Immature natural killer cell (primary cell): ENCODE measurements at regions not wholly inside any gene's neighbourhood (a gene's known extent, or its start where the extent isn't known, plus 50 kb on each side); places are given as distances from the start of the nearest gene placed in this dataset.

Experiments
- DNase-seq, 3 donors: peaks; one replicate each; pipeline ENCODE4 v3.0.0; 2022; ENCODE audit warnings: mixed read lengths in 1 of 3
- H3K27ac Mint-ChIP-seq, 6 donors: one replicate each; pipeline ENCODE4 v1.8.0; 2020; ENCODE audit warnings: mixed read lengths in 6 of 6, mild to moderate bottlenecking in 5 of 6, inconsistent platforms in 4 of 6, moderate library complexity in 3 of 6
- H3K27me3 Mint-ChIP-seq, 3 donors: one replicate each; pipeline ENCODE4 v1.8.0; 2020 to 2021; ENCODE audit warnings: low read depth in 3 of 3, mild to moderate bottlenecking in 3 of 3, mixed read lengths in 3 of 3, moderate library complexity in 3 of 3, inconsistent platforms in 1 of 3
- H3K36me3 Mint-ChIP-seq, 3 donors: one replicate each; pipeline ENCODE4 v1.8.0; 2020; ENCODE audit warnings: mixed read lengths in 3 of 3, inconsistent platforms in 2 of 3, mild to moderate bottlenecking in 2 of 3
- H3K4me1 Mint-ChIP-seq, 2 donors: one replicate each; pipeline ENCODE4 v1.8.0; 2020; ENCODE audit warnings: inconsistent platforms in 2 of 2, mild to moderate bottlenecking in 2 of 2, mixed read lengths in 2 of 2, moderate library complexity in 1 of 2
- H3K4me3 Mint-ChIP-seq, 5 donors: one replicate each; pipeline ENCODE4 v1.8.0; 2020; ENCODE audit warnings: mild to moderate bottlenecking in 5 of 5, mixed read lengths in 5 of 5, inconsistent platforms in 3 of 5, moderate library complexity in 3 of 5
- H3K9me3 Mint-ChIP-seq, 6 donors: one replicate each; pipeline ENCODE4 v1.8.0; 2020; ENCODE audit warnings: mild to moderate bottlenecking in 6 of 6, mixed read lengths in 6 of 6, inconsistent platforms in 4 of 6, moderate library complexity in 3 of 6

DNA sequence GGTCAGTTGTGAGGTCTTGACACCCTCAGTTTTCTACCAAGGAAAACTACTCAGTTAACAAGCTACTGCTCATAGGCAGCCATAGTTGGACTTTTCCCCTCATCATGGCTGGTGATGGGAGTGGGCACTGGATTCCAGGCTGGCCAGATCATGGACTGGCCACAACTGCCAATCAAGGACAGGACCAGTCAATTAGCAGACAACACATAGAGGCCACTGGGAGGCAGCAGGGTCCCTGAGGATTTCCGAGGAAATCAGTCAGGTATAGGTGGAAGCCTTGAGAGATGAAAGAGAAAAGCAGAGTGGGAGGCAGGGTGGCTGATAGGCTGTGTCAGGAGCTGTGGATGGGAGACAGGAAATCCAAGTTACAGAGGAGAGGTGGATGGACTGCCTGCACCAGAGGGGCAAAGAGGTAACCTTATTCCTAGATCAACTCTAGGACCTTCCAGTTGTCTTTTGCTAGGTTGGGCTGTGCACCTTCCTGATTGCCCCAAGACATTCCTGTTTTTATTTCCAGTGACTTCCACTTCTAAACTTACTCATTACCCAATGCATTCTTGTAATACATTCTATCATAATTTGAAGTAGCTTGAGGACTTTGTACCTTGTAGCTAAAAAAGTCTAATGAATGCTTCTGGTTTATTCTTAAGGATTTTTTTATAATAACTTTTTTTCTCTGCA, 361.8 kb downstream of the KCNRG start:
- H3K4me1 Mint-ChIP-seq: peaks cover 0 to 6% of the 10 kb centered on the region in 2 donors
- H3K4me3 Mint-ChIP-seq: no peak overlapping the region
- H3K36me3 Mint-ChIP-seq: peaks cover 3 to 15% (median 7%) of the 10 kb centered on the region in 3 donors
- H3K27me3 Mint-ChIP-seq: peaks cover 2 to 5% (median 4%) of the 10 kb centered on the region in 3 donors
- H3K9me3 Mint-ChIP-seq: peaks cover 6 to 19% (median 12%) of the 10 kb centered on the region in 6 donors
- no peak overlapping the region for H3K27ac Mint-ChIP-seq
- no peak for DNase-seq

DNA sequence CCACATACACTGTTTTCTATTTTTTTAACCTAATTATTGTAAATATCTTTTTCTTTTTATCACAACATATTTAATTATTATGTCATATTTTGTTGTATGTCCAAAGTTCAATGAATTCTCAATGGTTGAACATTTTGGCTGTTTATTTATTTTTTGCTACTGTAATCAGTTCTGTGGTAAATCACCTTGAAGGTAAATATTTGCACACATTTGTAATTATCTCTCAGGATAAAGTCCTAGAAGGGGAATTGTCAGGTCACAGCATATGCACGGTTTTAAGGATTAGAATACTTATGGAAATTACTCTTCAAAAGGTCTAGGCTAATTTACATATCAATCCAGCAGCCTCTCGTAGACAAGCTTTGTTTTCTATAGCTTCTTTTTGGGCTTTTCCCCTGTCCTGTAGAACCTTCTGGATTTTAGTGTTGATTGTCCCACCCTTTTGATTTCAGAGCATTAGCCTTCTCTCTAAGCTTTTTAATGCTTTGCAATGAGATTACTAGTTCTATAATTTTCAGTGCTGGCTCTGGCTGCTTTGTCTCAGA, 362.6 kb downstream of the KCNRG start:
- peaks cover 0 to 6% of the 10 kb centered on the region in 2 donors for H3K4me1 Mint-ChIP-seq
- peaks cover 2 to 6% (median 4%) of the 10 kb centered on the region in 3 donors for H3K27me3 Mint-ChIP-seq

DNA sequence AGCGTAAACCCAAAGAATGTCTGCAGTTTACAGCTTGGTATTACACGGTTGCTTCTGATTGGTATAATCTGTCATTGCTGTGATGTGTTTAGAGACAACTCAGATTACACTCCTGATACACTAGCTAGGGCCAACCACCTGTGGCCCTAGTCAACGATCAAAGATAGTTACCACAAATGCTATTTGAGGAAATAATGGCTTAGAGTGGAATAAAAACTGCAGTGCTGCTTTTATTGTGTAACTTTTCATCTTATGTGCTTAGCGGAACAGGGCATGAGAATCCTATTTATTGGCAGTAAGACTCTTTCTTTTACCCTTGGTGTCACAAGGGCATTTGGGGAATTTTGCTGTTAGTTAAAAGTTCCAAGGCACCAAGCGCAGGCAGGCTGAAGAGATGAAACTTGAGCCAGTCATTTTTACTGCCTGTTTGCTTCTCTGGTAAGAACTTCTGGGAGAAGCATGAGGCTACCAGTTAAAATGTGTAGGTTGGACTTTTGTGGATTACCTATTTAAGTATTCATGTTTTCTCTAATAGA, 363.3 kb downstream of the KCNRG start:
- Mint-ChIP-seq H3K4me3 (peak overlapping the region in 1 of 5 donors; percentile 15), H3K4me1 (peaks cover 0 to 6% of the 10 kb centered on the region in 2 donors), H3K27me3 (peaks cover 2 to 6% (median 4%) of the 10 kb centered on the region in 3 donors), H3K36me3 (peaks cover 7 to 24% (median 9%) of the 10 kb centered on the region in 3 donors), H3K9me3 (peaks cover 6 to 20% (median 13%) of the 10 kb centered on the region in 6 donors), H3K27ac (no peak overlapping the region)
- DNase-seq: no peak

More for the DNA sequence above, 362.6 kb downstream of the KCNRG start:
- DNase-seq: no peak
- Mint-ChIP-seq H3K9me3 (peaks cover 6 to 20% (median 13%) of the 10 kb centered on the region in 6 donors), H3K27ac (no peak overlapping the region), H3K36me3 (peaks cover 7 to 20% (median 8%) of the 10 kb centered on the region in 3 donors), H3K4me3 (no peak overlapping the region)

DNA sequence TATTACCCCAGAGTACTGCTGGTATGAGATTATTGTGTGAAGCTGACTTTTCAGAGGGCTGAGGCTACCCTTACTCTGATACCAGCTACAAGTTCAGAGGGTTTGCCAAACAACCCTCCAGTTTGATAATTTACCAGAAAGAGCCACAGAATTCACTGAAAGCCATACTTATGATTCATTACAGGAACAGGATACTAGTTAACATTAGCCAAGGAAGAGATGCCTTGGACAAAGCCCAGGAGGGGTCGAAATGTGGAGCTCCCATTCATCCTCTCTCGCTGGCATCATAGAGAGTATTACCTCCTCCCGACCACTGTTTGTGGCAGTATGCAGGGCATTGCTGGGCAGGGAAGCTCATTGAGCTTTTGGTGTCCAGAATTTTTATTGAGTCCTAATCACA, 364.3 kb downstream of the KCNRG start:
- Mint-ChIP-seq H3K4me3 (no peak overlapping the region), H3K4me1 (peaks cover 8 to 10% of the 10 kb centered on the region in 2 donors), H3K9me3 (peaks cover 6 to 20% (median 13%) of the 10 kb centered on the region in 6 donors), H3K27ac (no peak overlapping the region), H3K36me3 (peaks cover 7 to 24% (median 9%) of the 10 kb centered on the region in 3 donors), H3K27me3 (peaks cover 2 to 4% (median 2%) of the 10 kb centered on the region in 3 donors)
- no peak for DNase-seq

DNA sequence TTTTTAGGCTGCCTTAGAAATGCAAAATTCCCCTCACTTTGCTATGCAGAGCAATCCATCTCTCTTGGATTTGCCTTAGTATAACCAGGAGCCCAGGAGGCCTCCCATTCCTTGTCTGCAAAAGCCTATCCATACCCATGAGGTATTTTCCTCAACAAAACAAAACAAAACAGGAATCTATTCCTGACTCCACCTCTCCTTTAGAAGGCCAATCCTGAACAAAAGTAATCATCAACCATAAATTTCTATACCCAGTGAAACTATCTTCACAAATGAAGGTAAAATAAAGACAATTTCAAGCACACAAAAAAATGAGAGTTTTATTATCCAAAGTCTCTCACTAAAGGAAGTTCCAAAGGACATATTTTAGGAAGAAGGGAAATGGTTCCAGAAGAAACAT, 365.7 kb downstream of the KCNRG start:
- Mint-ChIP-seq H3K9me3 (peaks cover 6 to 20% (median 13%) of the 10 kb centered on the region in 6 donors), H3K4me1 (peaks cover 14 to 19% of the 10 kb centered on the region in 2 donors), H3K36me3 (peaks cover 7 to 24% (median 9%) of the 10 kb centered on the region in 3 donors), H3K27me3 (peaks cover 0 to 4% (median 2%) of the 10 kb centered on the region in 3 donors), H3K27ac (no peak overlapping the region), H3K4me3 (no peak overlapping the region)
- no peak for DNase-seq

DNA sequence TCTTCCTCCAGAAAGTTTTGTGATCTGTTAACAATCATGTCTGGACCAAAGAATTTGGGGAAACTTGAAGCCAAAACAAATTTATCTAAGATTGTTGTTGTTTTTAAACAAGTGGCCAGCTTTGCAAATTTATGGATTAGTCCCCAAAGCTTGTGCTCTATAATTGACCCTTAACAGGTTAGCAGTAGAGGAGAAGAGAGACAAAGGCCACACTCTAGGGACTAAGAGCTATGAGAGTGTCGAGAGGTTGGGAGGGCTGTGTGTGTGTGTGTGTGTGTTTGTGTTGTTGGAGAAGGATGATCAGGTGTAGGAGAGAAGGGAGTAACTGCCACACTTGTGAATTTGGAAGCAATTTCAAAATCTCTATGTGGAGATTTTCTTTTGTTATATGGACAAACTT, 367.3 kb downstream of the KCNRG start:
- Mint-ChIP-seq H3K27me3 (peaks cover 2 to 4% (median 3%) of the 10 kb centered on the region in 3 donors), H3K4me3 (no peak overlapping the region)

DNA sequence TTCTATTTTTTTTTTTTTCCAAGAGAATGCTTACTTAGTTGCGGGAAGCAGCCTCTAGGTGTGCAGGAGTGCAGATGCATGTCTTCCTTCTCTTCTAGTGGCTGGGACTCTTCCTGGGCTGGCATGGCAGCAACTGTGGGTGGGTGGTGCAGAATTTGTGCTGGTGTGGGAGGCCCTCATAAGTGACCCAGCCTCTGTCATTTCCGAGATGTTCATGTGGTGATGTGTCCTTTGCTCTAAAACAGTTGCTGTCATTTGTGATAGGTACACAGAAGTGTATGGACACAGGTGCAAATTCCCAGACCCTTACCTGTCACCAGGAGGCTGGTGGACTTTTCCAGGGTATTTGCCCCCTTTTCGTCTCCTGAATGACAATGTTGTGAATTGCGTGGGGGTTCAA, 367.7 kb downstream of the KCNRG start:
- H3K27ac Mint-ChIP-seq: no peak overlapping the region
- no peak for DNase-seq
- H3K4me3 Mint-ChIP-seq: no peak overlapping the region
- H3K4me1 Mint-ChIP-seq: peaks cover 18 to 34% of the 10 kb centered on the region in 2 donors
- H3K36me3 Mint-ChIP-seq: peaks cover 7 to 24% (median 9%) of the 10 kb centered on the region in 3 donors
- H3K9me3 Mint-ChIP-seq: peaks cover 6 to 20% (median 13%) of the 10 kb centered on the region in 6 donors
- H3K27me3 Mint-ChIP-seq: peaks cover 2 to 4% (median 3%) of the 10 kb centered on the region in 3 donors

More for the DNA sequence above, 367.3 kb downstream of the KCNRG start:
- no peak overlapping the region for H3K27ac Mint-ChIP-seq
- H3K36me3 Mint-ChIP-seq: peaks cover 7 to 24% (median 9%) of the 10 kb centered on the region in 3 donors
- DNase-seq: no peak
- H3K9me3 Mint-ChIP-seq: peaks cover 6 to 20% (median 13%) of the 10 kb centered on the region in 6 donors
- H3K4me1 Mint-ChIP-seq: peaks cover 18 to 34% of the 10 kb centered on the region in 2 donors

DNA sequence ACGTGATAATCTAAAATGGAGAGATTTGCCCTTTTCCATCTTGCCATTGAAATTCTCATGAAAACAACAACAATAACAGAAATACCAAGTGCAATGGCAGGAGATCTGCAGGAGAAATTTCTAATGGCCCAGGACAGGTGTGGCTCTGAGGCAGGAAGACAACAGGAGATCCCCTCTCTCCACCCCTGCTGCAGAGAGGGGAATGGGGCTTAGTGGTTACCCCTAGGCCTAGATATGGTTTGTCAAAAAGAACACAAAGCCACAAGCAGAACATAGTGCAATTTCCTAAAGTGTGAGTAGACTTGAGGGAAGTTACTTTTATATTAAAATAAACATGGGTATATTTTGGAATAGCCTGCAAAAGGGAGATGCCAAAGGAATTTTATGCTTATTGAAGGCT, 369.5 kb downstream of the KCNRG start:
- peaks cover 6 to 20% (median 13%) of the 10 kb centered on the region in 6 donors for H3K9me3 Mint-ChIP-seq
- peak overlapping the region in 1 of 6 donors; percentile 1 for H3K27ac Mint-ChIP-seq
- peak overlapping the region in 1 of 5 donors; percentile 4 for H3K4me3 Mint-ChIP-seq

DNA sequence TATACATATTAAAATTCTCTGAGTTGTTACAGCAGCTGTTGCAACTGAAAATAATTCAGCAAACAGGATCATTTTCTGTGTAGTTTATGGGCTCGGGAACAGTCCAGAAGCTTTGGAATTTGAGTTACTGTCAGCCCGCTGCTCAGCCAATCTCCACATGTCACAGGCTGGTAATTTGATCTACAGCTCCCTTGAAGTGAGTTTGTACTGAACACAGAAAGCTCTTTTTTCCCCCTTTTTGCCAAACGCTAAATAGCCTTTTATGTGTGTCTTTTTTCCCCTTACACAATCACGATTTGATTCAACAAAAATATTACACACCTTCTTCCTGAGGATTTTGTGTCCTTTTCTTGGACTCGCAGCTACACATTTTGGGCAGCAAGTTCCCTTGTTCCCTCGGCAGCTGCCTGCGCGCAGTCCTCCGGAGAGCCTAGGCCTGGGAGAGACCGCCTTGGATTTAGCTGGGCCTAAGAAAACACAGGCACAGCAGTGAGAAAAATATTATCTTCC, 371.4 kb downstream of the KCNRG start:
- Mint-ChIP-seq H3K27me3 (peaks cover 0 to 6% (median 3%) of the 10 kb centered on the region in 3 donors), H3K4me3 (no peak overlapping the region), H3K36me3 (peaks cover 4 to 11% (median 7%) of the 10 kb centered on the region in 3 donors), H3K9me3 (peaks cover 0 to 5% (median 2%) of the 10 kb centered on the region in 6 donors), H3K4me1 (peaks cover 14 to 34% of the 10 kb centered on the region in 2 donors), H3K27ac (no peak overlapping the region)
- no peak for DNase-seq

More for the DNA sequence above, 369.5 kb downstream of the KCNRG start:
- Mint-ChIP-seq H3K27me3 (peaks cover 0 to 6% (median 3%) of the 10 kb centered on the region in 3 donors), H3K36me3 (peaks cover 7 to 24% (median 9%) of the 10 kb centered on the region in 3 donors), H3K4me1 (peaks cover 14 to 34% of the 10 kb centered on the region in 2 donors)
- DNase-seq: no peak

DNA sequence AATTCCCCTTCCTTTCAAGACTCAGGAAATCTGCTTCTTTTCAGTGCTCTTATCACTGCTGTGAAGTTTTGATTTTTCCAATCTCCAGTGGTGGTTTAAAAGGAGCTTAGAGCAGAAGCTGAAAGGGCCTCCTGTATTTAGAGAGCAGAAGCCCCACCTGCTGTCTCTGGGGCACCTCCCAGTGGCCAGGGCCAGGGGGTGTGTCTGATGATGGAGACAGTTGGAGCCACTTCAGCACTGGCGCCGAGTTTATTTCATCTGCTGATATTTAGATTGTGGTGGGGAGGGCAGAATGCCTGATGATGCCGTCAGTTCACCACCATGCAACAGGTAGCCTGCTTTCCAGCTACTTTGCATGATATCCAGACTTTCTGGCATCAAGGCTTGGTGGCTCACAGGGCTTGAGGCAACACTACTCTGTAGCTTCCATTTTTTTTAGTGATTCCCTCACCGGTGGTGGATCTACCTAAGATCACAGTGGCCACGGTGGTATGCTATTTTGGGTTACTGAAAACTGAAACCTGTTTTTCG, 371.9 kb downstream of the KCNRG start:
- Mint-ChIP-seq H3K27me3 (peaks cover 0 to 5% (median 3%) of the 10 kb centered on the region in 3 donors), H3K4me3 (peak overlapping the region in 2 of 5 donors; percentile 18 to 27), H3K36me3 (peaks cover 0 to 8% (median 7%) of the 10 kb centered on the region in 3 donors), H3K4me1 (peaks cover 14 to 34% of the 10 kb centered on the region in 2 donors), H3K27ac (no peak overlapping the region), H3K9me3 (peaks cover 0 to 4% (median 0%) of the 10 kb centered on the region in 6 donors)
- peak; percentile 12 to 32 (median 12) for DNase-seq

DNA sequence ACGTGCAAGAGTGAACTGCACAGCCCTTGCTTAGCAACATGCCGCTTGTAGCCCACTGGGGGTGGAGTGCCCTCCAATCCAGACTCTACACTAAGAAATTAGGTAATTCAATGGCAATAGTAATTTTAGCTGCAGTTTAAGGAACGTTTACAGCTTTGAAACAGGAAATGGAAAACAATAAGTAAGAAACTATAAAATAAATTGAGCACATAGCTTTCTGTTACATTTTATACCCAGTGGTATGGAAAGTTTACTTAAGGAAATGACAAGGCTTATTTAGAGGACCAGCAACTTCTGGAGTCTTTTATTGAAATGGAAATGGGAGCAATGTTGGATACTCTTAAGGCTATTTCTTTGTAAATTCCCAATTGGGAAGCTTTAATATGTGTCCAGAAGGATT, 373.2 kb downstream of the KCNRG start:
- Mint-ChIP-seq H3K4me1 (peaks cover 14 to 34% of the 10 kb centered on the region in 2 donors), H3K27ac (no peak overlapping the region), H3K4me3 (no peak overlapping the region), H3K36me3 (no peaks in the 10 kb centered on the region), H3K27me3 (peaks cover 0 to 5% (median 3%) of the 10 kb centered on the region in 3 donors), H3K9me3 (no peaks in the 10 kb centered on the region)
- no peak for DNase-seq

DNA sequence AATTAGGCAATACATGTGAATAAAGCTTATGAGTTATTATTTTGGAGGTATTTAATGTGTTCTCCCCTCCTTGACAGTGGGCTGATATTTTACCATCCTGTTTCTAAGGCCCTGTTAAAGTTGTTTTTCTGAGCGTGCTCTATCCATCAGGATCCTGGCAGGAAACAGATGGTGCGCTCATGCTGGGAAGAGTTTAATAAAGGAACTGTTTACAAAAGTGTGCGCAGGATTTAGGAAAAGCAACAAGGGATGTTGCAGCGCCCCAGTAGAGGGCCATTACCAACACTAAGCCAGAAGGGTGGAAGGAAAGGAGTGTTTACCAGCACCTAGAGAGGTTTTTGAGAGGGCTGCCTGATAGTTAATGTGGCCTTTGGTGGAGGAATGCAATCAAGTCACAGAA, 374.5 kb downstream of the KCNRG start:
- DNase-seq: no peak
- Mint-ChIP-seq H3K4me1 (peaks cover 10 to 23% of the 10 kb centered on the region in 2 donors), H3K9me3 (no peaks in the 10 kb centered on the region), H3K4me3 (no peak overlapping the region), H3K27me3 (peaks cover 0 to 5% (median 3%) of the 10 kb centered on the region in 3 donors), H3K27ac (peak overlapping the region in 1 of 6 donors; percentile 28), H3K36me3 (no peaks in the 10 kb centered on the region)

DNA sequence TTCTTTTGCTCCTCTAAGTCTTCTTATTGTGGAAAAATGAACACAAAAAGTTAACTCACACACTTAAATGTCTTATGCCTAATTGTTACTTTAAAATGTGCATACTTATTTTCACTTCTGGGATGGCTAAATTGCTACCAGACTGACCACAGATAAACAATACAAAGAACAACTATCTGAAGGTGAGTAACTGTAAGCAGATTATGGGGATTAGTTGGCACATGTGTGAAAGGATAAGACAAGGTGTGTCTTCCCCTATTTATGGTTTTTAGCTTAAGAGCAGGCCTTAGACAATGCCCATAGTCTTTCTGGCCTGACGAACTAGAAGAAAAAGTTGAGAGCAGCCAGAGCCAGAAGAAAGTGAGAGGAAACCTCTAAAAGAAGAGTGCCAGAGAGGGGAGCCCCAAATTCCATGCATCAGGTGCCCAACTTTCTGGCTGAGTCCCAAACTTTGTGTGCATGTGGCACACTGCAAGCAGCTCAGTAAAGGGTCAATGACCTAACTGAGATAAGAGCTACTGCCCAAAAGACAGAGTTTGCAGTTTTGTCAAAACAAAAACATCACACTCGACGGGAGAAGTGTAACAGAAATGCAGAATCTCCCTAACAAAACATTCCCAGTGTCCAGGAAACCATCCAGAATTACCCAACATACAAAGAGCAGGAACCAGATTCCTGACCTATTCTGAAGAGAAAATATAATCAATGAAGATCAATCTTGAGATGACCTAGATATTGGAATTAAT, 375.4 kb downstream of the KCNRG start:
- H3K27me3 Mint-ChIP-seq: peaks cover 0 to 5% (median 3%) of the 10 kb centered on the region in 3 donors
- DNase-seq: no peak
- H3K4me1 Mint-ChIP-seq: peaks cover 5 to 15% of the 10 kb centered on the region in 2 donors
- H3K9me3 Mint-ChIP-seq: no peaks in the 10 kb centered on the region
- no peak overlapping the region for H3K27ac Mint-ChIP-seq
- H3K36me3 Mint-ChIP-seq: no peaks in the 10 kb centered on the region
- no peak overlapping the region for H3K4me3 Mint-ChIP-seq
